ENCODE measurements at regions not wholly inside any gene's neighbourhood (a gene's known extent, or its start where the extent isn't known, plus 50 kb on each side); places are given as distances from the start of the nearest gene placed in this dataset.
"Not testable (repeated sequence)": the region's sequence is repeated elsewhere in the genome, so short reads cannot be mapped to it uniquely, and the experiment has no call there.

DNA sequence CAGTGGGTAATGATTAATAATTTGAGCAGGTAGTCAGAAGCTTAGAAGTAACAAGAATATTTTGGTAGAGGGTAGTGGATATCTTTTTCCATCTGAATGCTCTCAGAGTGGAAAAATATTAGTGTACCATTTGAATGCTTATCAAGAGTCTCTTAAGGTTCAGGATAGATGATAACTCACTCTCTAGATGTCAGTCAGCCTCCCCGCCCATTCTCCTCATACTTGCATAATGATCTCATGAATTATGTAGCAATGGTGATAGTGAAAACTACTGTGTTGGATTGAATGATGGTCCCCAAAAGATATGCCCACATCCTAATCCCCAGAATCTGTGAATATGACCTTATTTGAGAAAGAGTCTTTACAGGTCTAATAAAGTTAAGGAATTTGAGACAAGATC lies 132.7 kb upstream of the KLF12 start:
- peaks cover 14% of the 10 kb centered on the region for H3K36me3 Mint-ChIP-seq
- WGBS (ENCODE audit: insufficient coverage) = no CpG with 5 or more reads among the region's 1 CpG
- Histone ChIP-seq H3K36me3 (ENCODE audit: control insufficient read depth, insufficient read depth, low read length) (no peaks in the 10 kb centered on the region), H3K4me1 (ENCODE audit: control insufficient read depth, insufficient read depth, low read length) (no peaks in the 10 kb centered on the region), H3K9me3 (ENCODE audit: control insufficient read depth, insufficient read depth, low read length) (no peaks in the 10 kb centered on the region), H3K27me3 (ENCODE audit: control insufficient read depth, insufficient read depth, low read length) (no peaks in the 10 kb centered on the region), H3K27ac (ENCODE audit: low read length) (no peak overlapping the region), H3K4me3 (ENCODE audit: low read length) (no peak overlapping the region)
- H3K4me3 Mint-ChIP-seq = no peak overlapping the region
- H3K27ac Mint-ChIP-seq = no peak overlapping the region
- ATAC-seq (no peak), DNase-seq (no peak)
- H3K27me3 Mint-ChIP-seq (ENCODE audit: low read depth in 2 of 2) = peaks cover 0 to 5% of the 10 kb centered on the region in 2 donors
- TF ChIP-seq, protein P1, sequence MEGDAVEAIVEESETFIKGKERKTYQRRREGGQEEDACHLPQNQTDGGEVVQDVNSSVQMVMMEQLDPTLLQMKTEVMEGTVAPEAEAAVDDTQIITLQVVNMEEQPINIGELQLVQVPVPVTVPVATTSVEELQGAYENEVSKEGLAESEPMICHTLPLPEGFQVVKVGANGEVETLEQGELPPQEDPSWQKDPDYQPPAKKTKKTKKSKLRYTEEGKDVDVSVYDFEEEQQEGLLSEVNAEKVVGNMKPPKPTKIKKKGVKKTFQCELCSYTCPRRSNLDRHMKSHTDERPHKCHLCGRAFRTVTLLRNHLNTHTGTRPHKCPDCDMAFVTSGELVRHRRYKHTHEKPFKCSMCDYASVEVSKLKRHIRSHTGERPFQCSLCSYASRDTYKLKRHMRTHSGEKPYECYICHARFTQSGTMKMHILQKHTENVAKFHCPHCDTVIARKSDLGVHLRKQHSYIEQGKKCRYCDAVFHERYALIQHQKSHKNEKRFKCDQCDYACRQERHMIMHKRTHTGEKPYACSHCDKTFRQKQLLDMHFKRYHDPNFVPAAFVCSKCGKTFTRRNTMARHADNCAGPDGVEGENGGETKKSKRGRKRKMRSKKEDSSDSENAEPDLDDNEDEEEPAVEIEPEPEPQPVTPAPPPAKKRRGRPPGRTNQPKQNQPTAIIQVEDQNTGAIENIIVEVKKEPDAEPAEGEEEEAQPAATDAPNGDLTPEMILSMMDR (IDR thresholded peaks at IDR 0.05) = no peak
- peaks cover 3 to 8% of the 10 kb centered on the region in 2 donors for H3K9me3 Mint-ChIP-seq
- intact Hi-C loops (cut with micrococcal nuclease) = no loop called here
- H3K4me1 Mint-ChIP-seq = peaks cover 0 to 4% of the 10 kb centered on the region in 2 donors

DNA sequence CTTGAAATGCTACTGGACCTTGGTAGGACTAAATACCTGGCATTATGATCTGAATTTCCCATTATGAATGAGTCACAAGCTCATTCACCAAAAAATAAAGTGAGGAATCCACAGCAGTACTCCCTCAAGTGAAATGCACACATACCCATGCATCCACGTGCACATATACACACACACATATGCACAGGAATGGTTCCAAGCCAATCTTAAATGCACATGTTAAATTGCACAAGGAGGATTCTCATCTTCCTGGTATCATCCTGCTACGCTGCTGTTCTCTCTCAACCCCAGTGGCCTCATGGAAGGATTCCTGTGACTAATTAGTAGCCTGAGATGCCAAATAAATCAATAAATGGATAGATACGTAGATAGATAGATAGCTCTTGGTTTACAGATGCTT lies 132.1 kb upstream of the KLF12 start:
- H3K4me3 ChIP-seq (ENCODE audit: low read length) = no peak overlapping the region
- WGBS (ENCODE audit: insufficient coverage) = 86% methylated on average over 3 of the region's 3 CpGs
- Mint-ChIP-seq H3K36me3 (peaks cover 14% of the 10 kb centered on the region), H3K4me1 (peaks cover 0 to 5% of the 10 kb centered on the region in 2 donors), H3K27me3 (ENCODE audit: low read depth in 2 of 2) (peaks cover 0 to 5% of the 10 kb centered on the region in 2 donors), H3K27ac (no peak overlapping the region), H3K4me3 (no peak overlapping the region), H3K9me3 (peaks cover 3 to 8% of the 10 kb centered on the region in 2 donors)
- H3K27ac ChIP-seq (ENCODE audit: low read length) = no peak overlapping the region
- TF ChIP-seq, protein P1 (IDR thresholded peaks at IDR 0.05) = no peak
- intact Hi-C loops (cut with micrococcal nuclease) = no loop called here
- no peaks in the 10 kb centered on the region for H3K27me3 ChIP-seq (ENCODE audit: control insufficient read depth, insufficient read depth, low read length)
- DNase-seq (no peak), ATAC-seq (no peak)
- no peaks in the 10 kb centered on the region for H3K9me3 ChIP-seq (ENCODE audit: control insufficient read depth, insufficient read depth, low read length)
- no peaks in the 10 kb centered on the region for H3K4me1 ChIP-seq (ENCODE audit: control insufficient read depth, insufficient read depth, low read length)
- H3K36me3 ChIP-seq (ENCODE audit: control insufficient read depth, insufficient read depth, low read length) = no peaks in the 10 kb centered on the region

DNA sequence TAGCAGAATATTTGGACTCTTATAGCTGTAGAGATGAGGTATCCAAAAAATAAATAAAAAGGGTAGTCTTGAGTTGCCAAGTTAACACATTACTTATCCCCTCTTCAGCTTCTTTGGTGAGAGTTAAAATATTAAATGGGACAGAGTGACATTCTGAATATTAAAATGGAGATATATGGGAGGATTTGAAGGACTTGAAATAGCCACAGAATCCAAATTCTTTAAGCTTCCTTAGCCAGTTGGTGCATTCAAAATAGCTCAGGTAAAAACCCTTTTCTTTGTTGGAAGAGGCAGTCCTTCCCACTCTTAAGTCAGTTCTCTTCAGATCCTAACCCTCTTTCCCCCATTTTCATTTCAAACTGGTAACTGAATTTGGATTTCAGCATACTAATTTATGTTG lies 130.1 kb upstream of the KLF12 start:
- Mint-ChIP-seq H3K4me3 (no peak overlapping the region), H3K9me3 (peaks cover 3 to 8% of the 10 kb centered on the region in 2 donors), H3K27ac (no peak overlapping the region), H3K36me3 (peaks cover 14% of the 10 kb centered on the region), H3K4me1 (peaks cover 7 to 13% of the 10 kb centered on the region in 2 donors), H3K27me3 (ENCODE audit: low read depth in 2 of 2) (peaks cover 0 to 5% of the 10 kb centered on the region in 2 donors)
- no peak for DNase-seq
- no peak overlapping the region for H3K4me3 ChIP-seq (ENCODE audit: low read length)
- intact Hi-C loops (cut with micrococcal nuclease) = no loop called here
- H3K4me1 ChIP-seq (ENCODE audit: control insufficient read depth, insufficient read depth, low read length) = no peaks in the 10 kb centered on the region
- H3K27me3 ChIP-seq (ENCODE audit: control insufficient read depth, insufficient read depth, low read length) = no peaks in the 10 kb centered on the region
- no peak for ATAC-seq
- H3K36me3 ChIP-seq (ENCODE audit: control insufficient read depth, insufficient read depth, low read length) = no peaks in the 10 kb centered on the region
- H3K9me3 ChIP-seq (ENCODE audit: control insufficient read depth, insufficient read depth, low read length) = no peaks in the 10 kb centered on the region
- H3K27ac ChIP-seq (ENCODE audit: low read length) = no peak overlapping the region
- TF ChIP-seq, protein P1 (IDR thresholded peaks at IDR 0.05) = no peak

DNA sequence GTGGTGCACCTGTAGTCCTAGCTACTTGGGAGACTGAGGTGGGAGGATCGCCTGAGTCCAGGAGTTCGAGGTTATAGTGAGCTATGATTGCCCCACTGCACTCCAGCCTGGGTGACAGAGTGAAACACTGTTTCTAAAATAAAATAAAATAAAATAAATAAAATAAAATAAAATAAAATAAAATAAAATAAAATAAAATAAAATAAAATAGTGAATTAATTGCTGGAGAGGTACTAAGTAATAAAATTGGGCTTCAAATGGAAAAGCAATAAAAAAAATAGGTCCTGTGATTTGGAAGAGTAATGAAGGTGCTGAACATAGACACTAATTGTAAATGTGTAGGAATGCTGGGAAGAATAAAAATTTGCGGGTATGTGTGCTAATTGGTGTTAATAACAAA lies 126.2 kb upstream of the KLF12 start:
- H3K27me3 ChIP-seq (ENCODE audit: control insufficient read depth, insufficient read depth, low read length); H3K9me3 ChIP-seq (ENCODE audit: control insufficient read depth, insufficient read depth, low read length); H3K27ac ChIP-seq (ENCODE audit: low read length); H3K27ac Mint-ChIP-seq; DNase-seq; ATAC-seq; H3K36me3 Mint-ChIP-seq; H3K36me3 ChIP-seq (ENCODE audit: control insufficient read depth, insufficient read depth, low read length); intact Hi-C loops (cut with micrococcal nuclease); H3K9me3 Mint-ChIP-seq; H3K4me1 ChIP-seq (ENCODE audit: control insufficient read depth, insufficient read depth, low read length); H3K4me3 ChIP-seq (ENCODE audit: low read length); H3K4me3 Mint-ChIP-seq; H3K27me3 Mint-ChIP-seq (ENCODE audit: low read depth in 2 of 2): not testable (repeated sequence)
- H3K4me1 Mint-ChIP-seq = peaks cover 26 to 41% of the 10 kb centered on the region in 2 donors
- WGBS (ENCODE audit: insufficient coverage) = 100% methylated on average over 2 of the region's 3 CpGs
